ENCODE measurements at regions not wholly inside any gene's neighbourhood (a gene's known extent, or its start where the extent isn't known, plus 50 kb on each side); places are given as distances from the start of the nearest gene placed in this dataset.

GRCh38 chr22:48609279-48609865, 1218.3 kb downstream of the BRD1 start:
- peaks cover 0 to 2% (median 0%) of the 10 kb centered on the region in 3 experiments for H3K27me3 ChIP-seq (ENCODE audit: control insufficient read depth in 3 of 3, insufficient read depth in 3 of 3, low read depth in 1 of 3, low read length in 3 of 3)
- whole genome bisulfite sequencing, 2 donors (ENCODE audit: extremely low coverage in 2 of 2, insufficient read length in 2 of 2, insufficient replicate concordance in 1 of 2) = no CpG with 5 or more reads among the region's 22 CpGs
- H3K36me3 ChIP-seq (replicated peaks in 1 of 2; ENCODE audit: control insufficient read depth in 2 of 2, insufficient read depth in 2 of 2, low read length in 2 of 2) = no peaks in the 10 kb centered on the region
- H3K4me1 ChIP-seq (ENCODE audit: control insufficient read depth in 2 of 2, insufficient read depth in 1 of 2, low read depth in 1 of 2, low read length in 2 of 2) = no peaks in the 10 kb centered on the region
- H3K4me3 ChIP-seq (ENCODE audit: low read length in 2 of 2) = no peak overlapping the region
- no peak overlapping the region for H3K23ac ChIP-seq (ENCODE audit: low read depth, low read length, poor library complexity)
- H3K4me2 ChIP-seq (ENCODE audit: insufficient read depth, low read length, poor library complexity, severe bottlenecking) = no peak overlapping the region
- no peak overlapping the region for H2AFZ ChIP-seq (ENCODE audit: low read length)
- H2AK5ac ChIP-seq (ENCODE audit: low read depth, low read length) = peak overlapping the region; percentile 56
- H3K9ac ChIP-seq (ENCODE audit: low read depth, low read length, poor library complexity) = peak overlapping the region; percentile 80
- peaks cover 3 to 11% of the 10 kb centered on the region in 2 donors for H3K9me3 ChIP-seq (replicated peaks in 1 of 2; ENCODE audit: control insufficient read depth in 2 of 2, insufficient read depth in 1 of 2, low read depth in 1 of 2, low read length in 2 of 2)
- no peak overlapping the region for H2BK120ac ChIP-seq (ENCODE audit: low read depth, low read length)
- no peak for DNase-seq (ENCODE audit: low spot score)
- H3K27ac ChIP-seq (replicated peaks; ENCODE audit: low read length) = no peak overlapping the region
- H4K91ac ChIP-seq (ENCODE audit: low read depth, low read length, poor library complexity) = no peak overlapping the region
- H2BK5ac ChIP-seq (ENCODE audit: low read length) = no peak overlapping the region
- H3K14ac ChIP-seq (ENCODE audit: low read length) = peak overlapping the region; percentile 64
- H3K79me1 ChIP-seq (ENCODE audit: low read depth, low read length) = peaks cover 22% of the 10 kb centered on the region
- H2BK12ac ChIP-seq (ENCODE audit: low read length) = no peak overlapping the region
- H4K8ac ChIP-seq (ENCODE audit: low read depth, low read length) = no peak overlapping the region
- peak overlapping the region; percentile 90 for H3K4ac ChIP-seq (ENCODE audit: low read length)
- H3K18ac ChIP-seq (ENCODE audit: low read length) = peak overlapping the region; percentile 53
- no peak overlapping the region for H2BK15ac ChIP-seq (ENCODE audit: low read length)

DNA sequence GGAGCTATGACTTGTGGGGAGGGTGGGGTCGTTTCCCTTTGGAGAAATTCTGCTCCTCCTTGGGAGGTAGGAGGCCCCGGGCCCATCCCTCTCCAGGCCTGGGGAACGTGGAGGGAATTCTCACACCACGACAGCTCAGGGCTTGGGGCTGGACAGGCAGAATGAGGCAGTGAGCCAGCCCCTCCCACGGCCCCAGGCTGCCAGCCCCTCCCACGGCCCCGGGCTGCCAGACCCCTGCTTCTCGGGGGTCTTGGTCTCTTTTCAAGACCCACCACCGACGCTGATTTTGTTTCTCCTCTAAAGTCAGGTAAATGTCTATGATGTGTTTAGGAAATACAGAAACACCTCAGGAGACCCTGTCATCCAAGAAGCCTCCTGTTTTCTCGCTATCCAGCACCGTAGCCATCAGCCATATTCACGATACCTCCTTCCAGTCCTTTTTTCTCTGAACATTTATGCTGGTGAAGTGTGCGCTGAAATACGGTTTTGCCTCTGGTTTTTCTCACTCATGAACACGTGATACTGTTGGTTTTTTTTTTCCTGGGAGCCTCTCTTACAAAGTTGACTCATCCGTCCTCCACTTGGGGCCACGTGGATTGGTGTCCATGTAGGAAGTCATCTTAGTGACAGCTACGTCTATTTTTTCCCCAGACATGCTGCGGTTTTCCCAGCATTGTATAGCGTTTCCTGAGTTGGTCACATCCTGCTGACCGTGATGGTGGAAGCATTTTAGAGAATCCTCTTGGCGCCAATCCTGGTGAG, 1219.6 kb downstream of the BRD1 start:
- no peak overlapping the region for H3K14ac ChIP-seq (ENCODE audit: low read length)
- no peak overlapping the region for H4K8ac ChIP-seq (ENCODE audit: low read depth, low read length)
- H3K9ac ChIP-seq (ENCODE audit: low read depth, low read length, poor library complexity) = no peak overlapping the region
- peaks cover 0 to 2% (median 0%) of the 10 kb centered on the region in 3 experiments for H3K27me3 ChIP-seq (ENCODE audit: control insufficient read depth in 3 of 3, insufficient read depth in 3 of 3, low read depth in 1 of 3, low read length in 3 of 3)
- H2BK120ac ChIP-seq (ENCODE audit: low read depth, low read length) = no peak overlapping the region
- H3K4me3 ChIP-seq (ENCODE audit: low read length in 2 of 2) = no peak overlapping the region
- no peak overlapping the region for H4K91ac ChIP-seq (ENCODE audit: low read depth, low read length, poor library complexity)
- no peak overlapping the region for H3K18ac ChIP-seq (ENCODE audit: low read length)
- H3K79me1 ChIP-seq (ENCODE audit: low read depth, low read length) = peaks cover 26% of the 10 kb centered on the region
- no peak overlapping the region for H2AFZ ChIP-seq (ENCODE audit: low read length)
- no peak overlapping the region for H3K4me2 ChIP-seq (ENCODE audit: insufficient read depth, low read length, poor library complexity, severe bottlenecking)
- no peak overlapping the region for H2BK15ac ChIP-seq (ENCODE audit: low read length)
- H3K36me3 ChIP-seq (replicated peaks in 1 of 2; ENCODE audit: control insufficient read depth in 2 of 2, insufficient read depth in 2 of 2, low read length in 2 of 2) = peaks cover 0 to 2% of the 10 kb centered on the region in 2 donors
- H2BK5ac ChIP-seq (ENCODE audit: low read length) = no peak overlapping the region
- H3K4me1 ChIP-seq (ENCODE audit: control insufficient read depth in 2 of 2, insufficient read depth in 1 of 2, low read depth in 1 of 2, low read length in 2 of 2) = no peaks in the 10 kb centered on the region
- no peak overlapping the region for H3K27ac ChIP-seq (replicated peaks; ENCODE audit: low read length)
- H3K4ac ChIP-seq (ENCODE audit: low read length) = no peak overlapping the region
- H3K9me3 ChIP-seq (replicated peaks in 1 of 2; ENCODE audit: control insufficient read depth in 2 of 2, insufficient read depth in 1 of 2, low read depth in 1 of 2, low read length in 2 of 2) = peaks cover 3 to 11% of the 10 kb centered on the region in 2 donors
- no peak for DNase-seq (ENCODE audit: low spot score)
- no peak overlapping the region for H2BK12ac ChIP-seq (ENCODE audit: low read length)
- WGBS, 2 donors (ENCODE audit: extremely low coverage in 2 of 2, insufficient read length in 2 of 2, insufficient replicate concordance in 1 of 2) = no CpG with 5 or more reads among the region's 23 CpGs
- H3K23ac ChIP-seq (ENCODE audit: low read depth, low read length, poor library complexity) = no peak overlapping the region
- no peak overlapping the region for H2AK5ac ChIP-seq (ENCODE audit: low read depth, low read length)

GRCh38 chr22:48606684-48607307, 1220.9 kb downstream of the BRD1 start:
- H2BK120ac ChIP-seq (ENCODE audit: low read depth, low read length) = no peak overlapping the region
- no peak overlapping the region for H2AFZ ChIP-seq (ENCODE audit: low read length)
- H3K36me3 ChIP-seq (replicated peaks in 1 of 2; ENCODE audit: control insufficient read depth in 2 of 2, insufficient read depth in 2 of 2, low read length in 2 of 2) = peaks cover 0 to 2% of the 10 kb centered on the region in 2 donors
- peak overlapping the region; percentile 89 for H3K18ac ChIP-seq (ENCODE audit: low read length)
- no peak overlapping the region for H2BK12ac ChIP-seq (ENCODE audit: low read length)
- peak overlapping the region; percentile 4 for H3K9ac ChIP-seq (ENCODE audit: low read depth, low read length, poor library complexity)
- H2BK15ac ChIP-seq (ENCODE audit: low read length) = peak overlapping the region; percentile 71
- H3K4me2 ChIP-seq (ENCODE audit: insufficient read depth, low read length, poor library complexity, severe bottlenecking) = no peak overlapping the region
- H3K79me1 ChIP-seq (ENCODE audit: low read depth, low read length) = peaks cover 29% of the 10 kb centered on the region
- H3K9me3 ChIP-seq (replicated peaks in 1 of 2; ENCODE audit: control insufficient read depth in 2 of 2, insufficient read depth in 1 of 2, low read depth in 1 of 2, low read length in 2 of 2) = peaks cover 3 to 11% of the 10 kb centered on the region in 2 donors
- no peak overlapping the region for H4K91ac ChIP-seq (ENCODE audit: low read depth, low read length, poor library complexity)
- WGBS, 2 donors (ENCODE audit: extremely low coverage in 2 of 2, insufficient read length in 2 of 2, insufficient replicate concordance in 1 of 2) = no CpG with 5 or more reads among the region's 16 CpGs
- H3K4me1 ChIP-seq (ENCODE audit: control insufficient read depth in 2 of 2, insufficient read depth in 1 of 2, low read depth in 1 of 2, low read length in 2 of 2) = no peaks in the 10 kb centered on the region
- H3K4ac ChIP-seq (ENCODE audit: low read length) = no peak overlapping the region
- H2BK5ac ChIP-seq (ENCODE audit: low read length) = no peak overlapping the region
- H4K8ac ChIP-seq (ENCODE audit: low read depth, low read length) = no peak overlapping the region
- peak overlapping the region; percentile 52 for H2AK5ac ChIP-seq (ENCODE audit: low read depth, low read length)
- H3K4me3 ChIP-seq (ENCODE audit: low read length in 2 of 2) = no peak overlapping the region
- peaks cover 0 to 2% (median 0%) of the 10 kb centered on the region in 3 experiments for H3K27me3 ChIP-seq (ENCODE audit: control insufficient read depth in 3 of 3, insufficient read depth in 3 of 3, low read depth in 1 of 3, low read length in 3 of 3)
- H3K27ac ChIP-seq (replicated peaks; ENCODE audit: low read length) = no peak overlapping the region
- H3K23ac ChIP-seq (ENCODE audit: low read depth, low read length, poor library complexity) = no peak overlapping the region
- DNase-seq (ENCODE audit: low spot score) = no peak
- H3K14ac ChIP-seq (ENCODE audit: low read length) = peak overlapping the region; percentile 82
